HG02840 (cell line): ENCODE measurements at regions not wholly inside any gene's neighbourhood (a gene's known extent, or its start where the extent isn't known, plus 50 kb on each side); places are given as distances from the start of the nearest gene placed in this dataset.

ENCODE experiments used
- ATAC-seq: cut with Tn5 transposase; IDR thresholded peaks from one replicate; pipeline ENCODE4 v1.9.1; 2021; ENCODE audit warnings: mild to moderate bottlenecking, moderate library complexity, moderate number of reproducible peaks; ENCODE audit not compliant: unreplicated experiment, low FRiP score

- ATAC-seq = no peak
These were observed 208.1 kb upstream of the PHYHIPL start for GRCh38 chr10:58968389-58968755.

DNA sequence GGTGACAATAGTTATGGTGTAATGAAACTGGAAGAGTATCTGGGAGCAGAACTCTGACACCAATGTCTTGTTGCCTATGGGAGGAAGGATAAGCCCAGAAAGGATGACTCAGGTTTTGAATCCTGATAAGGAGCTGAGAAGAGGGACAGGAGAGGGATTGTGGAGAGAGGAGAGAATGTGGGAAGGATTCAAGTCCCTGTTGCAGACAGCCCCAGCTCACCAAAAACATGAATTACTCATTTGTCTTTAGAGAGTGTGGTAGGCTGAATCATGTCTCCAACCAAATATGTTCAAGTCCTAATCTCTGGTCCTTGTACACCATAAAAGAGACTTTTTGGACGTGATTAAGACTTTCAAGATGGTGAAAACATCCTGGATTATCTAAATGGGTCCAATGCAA is 206.9 kb upstream of the PHYHIPL start:
- no peak for ATAC-seq

- no peak for ATAC-seq
These were observed 206.1 kb upstream of the PHYHIPL start for GRCh38 chr10:58970160-58970915.

- no peak for ATAC-seq
These were observed 205.2 kb upstream of the PHYHIPL start for GRCh38 chr10:58971211-58971610.

DNA sequence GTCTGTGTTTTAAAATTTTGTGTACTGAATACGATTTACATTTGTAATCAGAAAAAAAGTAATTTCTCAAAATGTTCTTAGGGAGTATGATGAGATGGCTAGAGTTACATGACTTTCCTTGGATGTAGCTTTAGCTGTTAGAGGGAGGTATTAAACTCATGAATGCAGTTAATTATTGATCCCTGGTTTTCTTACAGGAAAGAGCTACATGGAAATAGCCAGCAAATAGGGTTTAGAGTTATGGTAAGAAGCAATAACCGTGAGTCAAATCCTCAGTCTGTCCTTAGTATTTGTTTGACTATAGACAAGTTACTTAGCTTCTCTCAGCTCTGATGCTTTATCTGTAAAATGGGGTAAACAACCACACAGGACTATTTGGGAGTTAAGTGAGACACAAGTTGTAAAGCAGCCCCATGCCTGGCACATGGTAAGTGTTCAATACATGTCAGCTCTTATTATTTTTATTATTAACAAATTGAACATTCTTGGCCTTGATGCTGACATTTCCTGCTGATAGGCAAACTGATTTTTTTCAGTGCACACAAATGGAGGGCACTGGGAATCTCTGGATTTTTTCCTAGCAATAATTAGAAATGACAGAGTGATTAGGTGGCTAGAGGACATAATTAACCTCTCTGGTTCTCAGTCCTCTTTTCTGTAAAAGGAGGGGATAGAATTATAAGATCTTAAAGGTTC is 204.5 kb upstream of the PHYHIPL start:
- ATAC-seq = no peak

DNA sequence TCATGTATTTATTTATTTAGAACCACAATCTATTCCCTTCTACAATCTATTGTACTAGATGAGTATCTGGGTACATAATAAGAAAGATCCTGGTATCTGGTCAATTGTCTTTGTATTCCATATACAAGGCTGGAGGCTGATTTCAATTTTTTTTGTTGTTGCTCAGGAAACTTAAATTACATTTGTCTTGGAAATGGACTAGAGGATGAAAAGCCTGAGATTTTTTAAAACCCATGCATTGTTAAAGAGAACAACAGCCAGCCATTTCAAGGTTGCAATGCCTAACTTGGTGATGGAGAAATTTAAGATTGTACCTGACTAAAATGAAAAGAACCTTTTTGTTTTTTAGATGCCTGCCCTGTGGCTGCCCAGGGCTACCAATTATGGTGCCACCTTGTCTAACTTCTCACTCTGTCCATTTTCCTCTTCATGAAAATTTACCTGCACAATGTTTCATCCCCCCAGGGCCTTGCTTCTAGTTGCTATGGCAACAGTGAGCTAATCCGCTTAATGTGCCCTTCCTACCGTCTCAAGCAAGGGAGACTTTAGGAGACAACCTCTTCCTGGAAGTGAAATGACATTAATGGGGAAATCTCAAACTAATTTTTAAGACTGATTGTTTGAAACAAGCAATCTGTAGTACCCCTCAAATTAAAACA is 203.7 kb upstream of the PHYHIPL start:
- ATAC-seq = no peak

- no peak for ATAC-seq
These were observed 203.2 kb upstream of the PHYHIPL start for GRCh38 chr10:58973235-58973595.

- ATAC-seq = no peak
These were observed 200.2 kb upstream of the PHYHIPL start for GRCh38 chr10:58976254-58976653.

DNA sequence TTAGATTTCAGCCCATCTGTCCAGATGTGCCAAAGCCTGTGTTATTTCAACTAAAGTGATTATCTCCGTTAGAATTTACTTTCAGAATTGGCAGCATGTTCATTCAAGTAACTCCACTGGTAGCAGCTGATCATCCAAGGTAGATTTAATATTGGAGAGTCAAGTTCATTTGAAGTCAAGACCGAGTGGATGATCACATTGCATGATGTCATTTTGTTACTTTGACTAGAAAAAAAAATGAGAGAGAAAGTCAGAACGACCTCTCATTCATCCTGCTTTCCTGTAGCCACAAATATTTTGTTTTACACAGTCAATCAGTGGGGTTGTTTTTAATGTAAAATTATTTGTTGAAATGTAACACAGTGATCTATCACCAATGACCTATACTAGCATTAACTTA is 196.7 kb upstream of the PHYHIPL start:
- no peak for ATAC-seq

- no peak for ATAC-seq
These were observed 195.5 kb upstream of the PHYHIPL start for GRCh38 chr10:58980826-58981415.

DNA sequence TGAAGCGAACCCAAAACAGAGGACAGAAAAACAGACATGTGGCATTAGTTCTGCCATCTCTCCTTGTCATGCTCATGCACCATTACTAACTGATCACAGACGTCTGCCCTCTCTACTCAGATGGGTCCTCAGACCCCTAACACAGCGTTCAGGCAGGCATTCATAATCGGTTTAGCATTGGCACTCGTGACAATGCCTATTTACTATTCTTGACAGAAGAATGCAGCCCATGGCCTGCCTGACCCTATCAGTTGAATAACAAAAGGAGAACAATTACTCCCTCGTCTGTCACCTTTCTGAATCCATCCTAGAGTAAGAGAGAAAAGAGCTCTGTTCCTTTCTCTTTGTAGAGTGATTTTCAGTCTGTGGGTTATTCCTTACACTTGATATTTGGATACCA is 194.6 kb upstream of the PHYHIPL start:
- ATAC-seq = no peak

- no peak for ATAC-seq
These were observed 193.8 kb upstream of the PHYHIPL start for GRCh38 chr10:58982470-58983239.

DNA sequence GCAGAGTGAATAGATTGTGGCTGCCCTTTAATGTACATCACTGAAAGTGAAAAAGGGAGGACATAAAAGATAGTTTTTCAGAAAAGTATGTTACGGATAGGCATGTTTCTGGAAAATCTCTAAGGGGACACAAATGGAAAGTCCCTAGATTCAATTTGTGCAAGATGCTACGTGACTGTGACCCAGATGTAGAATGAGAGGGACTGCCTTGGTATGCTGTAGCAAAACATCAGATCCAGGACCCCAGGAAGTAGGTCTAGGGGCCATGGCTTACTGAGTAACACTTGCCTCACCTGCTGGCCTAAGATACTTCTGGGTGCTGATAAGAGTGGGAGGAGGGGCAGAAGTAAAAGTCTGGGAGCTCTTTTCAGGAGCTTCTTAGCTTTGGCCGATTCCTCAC is 191.2 kb upstream of the PHYHIPL start:
- ATAC-seq = no peak

- no peak for ATAC-seq
These were observed 186.9 kb upstream of the PHYHIPL start for GRCh38 chr10:58989486-58990039.

GRCh38 chr10:58990693-58991092 is 185.8 kb upstream of the PHYHIPL start:
- no peak for ATAC-seq

DNA sequence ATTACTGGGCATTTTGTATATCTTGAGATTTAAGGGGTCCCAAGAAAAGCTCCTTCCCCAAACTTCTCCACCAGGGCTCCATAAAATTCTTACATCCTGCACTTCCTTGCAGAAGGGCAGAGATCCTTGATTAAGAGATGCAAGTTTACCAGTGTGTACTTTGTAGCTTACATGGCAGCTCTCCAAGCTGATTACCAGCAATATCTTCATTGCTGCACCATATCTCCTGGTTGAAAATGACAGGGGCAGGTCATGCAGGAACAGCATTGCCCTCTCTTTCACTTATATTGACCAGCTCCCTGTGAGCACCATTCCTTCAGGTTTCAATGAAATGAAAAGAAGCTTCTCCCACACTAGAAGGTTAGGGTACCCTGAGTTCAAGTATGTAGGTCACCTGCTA is 184.6 kb upstream of the PHYHIPL start:
- no peak for ATAC-seq

GRCh38 chr10:58992830-58993460 is 183.5 kb upstream of the PHYHIPL start:
- ATAC-seq = no peak

DNA sequence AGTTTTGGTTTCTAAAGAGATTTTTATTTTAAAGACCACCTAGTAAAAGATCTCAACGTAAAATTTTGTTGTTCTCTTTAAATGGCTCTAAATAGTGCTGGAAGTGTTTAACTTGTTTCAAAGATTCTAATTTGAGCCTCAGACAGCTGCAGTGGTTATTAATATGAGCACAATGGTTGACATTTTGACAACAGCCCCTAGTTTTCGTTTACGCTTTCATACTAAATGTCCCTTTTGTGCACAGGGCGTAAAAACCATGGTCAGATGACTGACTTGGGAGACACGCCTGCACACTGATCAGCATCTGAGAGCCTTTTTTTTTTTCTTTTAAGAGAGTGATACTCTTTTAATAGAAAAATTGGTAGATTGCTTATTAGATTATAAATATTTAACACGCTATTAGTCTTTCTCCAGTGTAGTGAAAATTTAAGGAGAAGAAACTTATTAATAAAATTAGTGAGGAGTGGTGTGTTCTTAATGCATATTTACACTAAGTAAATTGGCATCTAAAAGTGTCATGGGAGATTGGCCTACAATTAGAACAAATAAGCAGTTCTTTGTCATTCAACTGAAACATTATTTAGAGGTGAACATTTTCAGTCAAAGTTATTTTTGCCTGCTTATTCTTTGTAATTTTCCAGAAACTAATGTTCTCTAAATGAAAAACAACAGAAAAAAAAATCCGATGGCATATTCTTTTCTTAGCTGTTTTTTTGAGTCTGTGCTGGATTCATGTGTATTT is 182.8 kb upstream of the PHYHIPL start:
- no peak for ATAC-seq
